Activated CD8-positive, alpha-beta T cell treated with anti-CD3 and anti-CD28 coated beads for 36 hours (primary cell): ENCODE measurements at regions not wholly inside any gene's neighbourhood (a gene's known extent, or its start where the extent isn't known, plus 50 kb on each side); places are given as distances from the start of the nearest gene placed in this dataset.

Source experiments
- ATAC-seq: fragments of 200-7000 bp; cut with Tn5 transposase; one replicate; pipeline ENCODE4 v1.10.0; 2021; ENCODE audit warnings: mild to moderate bottlenecking, moderate library complexity
- CTCF ChIA-PET: fragments of 350-600 bp; sonication (Branson Sonifier 250); formaldehyde crosslinking; loops from one replicate; lab custom pipeline; 2021; ENCODE audit warnings: antibody characterized with exemption; lab: Charles Lee
- POLR2A ChIA-PET: fragments of 350-600 bp; sonication (Branson Sonifier 250); formaldehyde crosslinking; loops from one replicate; lab custom pipeline; 2021; ENCODE audit warnings: antibody characterized with exemption; lab: Charles Lee
- DNase-seq: peaks from one replicate; pipeline ENCODE4 v3.0.0-alpha.2; 2020
- H3K27ac Mint-ChIP-seq: one replicate; pipeline ENCODE4 v1.8.0; 2021; ENCODE audit warnings: mild to moderate bottlenecking, mixed read lengths
- H3K27me3 Mint-ChIP-seq: one replicate; pipeline ENCODE4 v1.8.0; 2021; ENCODE audit warnings: mixed read lengths
- H3K36me3 Mint-ChIP-seq: one replicate; pipeline ENCODE4 v1.8.0; 2021; ENCODE audit warnings: low read depth, mixed read lengths
- H3K4me1 Mint-ChIP-seq: one replicate; pipeline ENCODE4 v1.8.0; 2021; ENCODE audit warnings: low read depth, mixed read lengths
- H3K4me3 Mint-ChIP-seq: one replicate; pipeline ENCODE4 v1.8.0; 2021; ENCODE audit warnings: mild to moderate bottlenecking, moderate library complexity, mixed read lengths
- H3K9me3 Mint-ChIP-seq: one replicate; pipeline ENCODE4 v1.8.0; 2021; ENCODE audit warnings: mixed read lengths
- intact Hi-C: fragments of 100-400 bp; cut with micrococcal nuclease; formaldehyde crosslinking; loops from one replicate; pipeline ENCODE4 v1.10.0; 2022
- TF ChIP-seq, protein P1 (sequence below): fragments of 200-600 bp; IDR thresholded peaks from one replicate; pipeline ENCODE4 v1.8.0; 2022; ENCODE audit warnings: antibody characterized with exemption, mild to moderate bottlenecking

- no peaks in the 10 kb centered on the region for H3K27me3 Mint-ChIP-seq
- TF ChIP-seq, protein P1, sequence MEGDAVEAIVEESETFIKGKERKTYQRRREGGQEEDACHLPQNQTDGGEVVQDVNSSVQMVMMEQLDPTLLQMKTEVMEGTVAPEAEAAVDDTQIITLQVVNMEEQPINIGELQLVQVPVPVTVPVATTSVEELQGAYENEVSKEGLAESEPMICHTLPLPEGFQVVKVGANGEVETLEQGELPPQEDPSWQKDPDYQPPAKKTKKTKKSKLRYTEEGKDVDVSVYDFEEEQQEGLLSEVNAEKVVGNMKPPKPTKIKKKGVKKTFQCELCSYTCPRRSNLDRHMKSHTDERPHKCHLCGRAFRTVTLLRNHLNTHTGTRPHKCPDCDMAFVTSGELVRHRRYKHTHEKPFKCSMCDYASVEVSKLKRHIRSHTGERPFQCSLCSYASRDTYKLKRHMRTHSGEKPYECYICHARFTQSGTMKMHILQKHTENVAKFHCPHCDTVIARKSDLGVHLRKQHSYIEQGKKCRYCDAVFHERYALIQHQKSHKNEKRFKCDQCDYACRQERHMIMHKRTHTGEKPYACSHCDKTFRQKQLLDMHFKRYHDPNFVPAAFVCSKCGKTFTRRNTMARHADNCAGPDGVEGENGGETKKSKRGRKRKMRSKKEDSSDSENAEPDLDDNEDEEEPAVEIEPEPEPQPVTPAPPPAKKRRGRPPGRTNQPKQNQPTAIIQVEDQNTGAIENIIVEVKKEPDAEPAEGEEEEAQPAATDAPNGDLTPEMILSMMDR = no peak
- POLR2A ChIA-PET = no interaction called here
These were observed 178.9 kb downstream of the LIG4 start for GRCh38 chr13:108036411-108036932.

DNA sequence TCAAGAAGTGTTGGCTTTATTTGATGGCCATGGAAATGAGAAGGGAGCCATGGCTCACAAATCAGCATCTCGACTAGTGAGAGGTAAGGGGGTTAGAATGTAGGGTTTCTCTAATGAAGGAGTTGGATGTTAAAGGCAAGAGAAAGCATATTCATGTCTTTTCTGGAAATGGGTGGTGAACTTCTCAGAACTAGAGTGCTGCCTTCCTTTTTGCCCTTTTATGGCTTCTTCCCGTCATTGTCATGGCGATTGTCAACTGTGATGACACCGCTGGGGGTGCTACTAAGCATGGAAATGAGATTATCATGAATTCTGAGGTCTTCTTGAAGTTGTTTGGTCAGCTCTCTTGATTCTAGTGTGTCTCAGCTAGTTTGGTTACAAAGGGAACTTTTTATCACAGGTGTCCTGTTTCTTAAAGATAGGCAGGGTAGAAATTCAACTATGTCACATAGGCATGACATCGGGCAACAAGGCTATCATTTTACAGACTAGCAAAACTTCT, 180.4 kb downstream of the LIG4 start:
- DNase-seq = no peak
- TF ChIP-seq, protein P1 = no peak
- intact Hi-C loops = no loop called here
- POLR2A ChIA-PET = no interaction called here
- Mint-ChIP-seq H3K9me3 (peaks cover 5% of the 10 kb centered on the region), H3K27ac (no peak overlapping the region), H3K4me3 (no peak overlapping the region), H3K27me3 (no peaks in the 10 kb centered on the region), H3K4me1 (peaks cover 2% of the 10 kb centered on the region), H3K36me3 (no peaks in the 10 kb centered on the region)
- no peak for ATAC-seq
- CTCF ChIA-PET = no interaction called here

More at GRCh38 chr13:108036411-108036932, 178.9 kb downstream of the LIG4 start:
- H3K36me3 Mint-ChIP-seq = no peaks in the 10 kb centered on the region
- peaks cover 5% of the 10 kb centered on the region for H3K9me3 Mint-ChIP-seq
- ATAC-seq (no peak), DNase-seq (no peak)
- intact Hi-C loops = no loop called here
- peaks cover 2% of the 10 kb centered on the region for H3K4me1 Mint-ChIP-seq
- CTCF ChIA-PET = no interaction called here
- no peak overlapping the region for H3K27ac Mint-ChIP-seq
- no peak overlapping the region for H3K4me3 Mint-ChIP-seq

- CTCF ChIA-PET = no interaction called here
- H3K36me3 Mint-ChIP-seq = no peaks in the 10 kb centered on the region
- no peak for ATAC-seq
- DNase-seq = no peak
- TF ChIP-seq, protein P1 = no peak
- no peak overlapping the region for H3K27ac Mint-ChIP-seq
- intact Hi-C loops = no loop called here
- no peak overlapping the region for H3K4me3 Mint-ChIP-seq
- H3K4me1 Mint-ChIP-seq = peaks cover 2% of the 10 kb centered on the region
- peaks cover 2% of the 10 kb centered on the region for H3K9me3 Mint-ChIP-seq
- POLR2A ChIA-PET = no interaction called here
- H3K27me3 Mint-ChIP-seq = no peaks in the 10 kb centered on the region
These were observed 181.3 kb downstream of the LIG4 start for GRCh38 chr13:108033800-108034707.

GRCh38 chr13:108031865-108032264, 183.5 kb downstream of the LIG4 start:
- no peaks in the 10 kb centered on the region for H3K27me3 Mint-ChIP-seq
- H3K9me3 Mint-ChIP-seq = peaks cover 2% of the 10 kb centered on the region
- ATAC-seq (no peak), DNase-seq (no peak)
- POLR2A ChIA-PET = no interaction called here
- CTCF ChIA-PET = no interaction called here
- intact Hi-C loops = no loop called here
- no peak overlapping the region for H3K4me3 Mint-ChIP-seq
- H3K36me3 Mint-ChIP-seq = no peaks in the 10 kb centered on the region
- TF ChIP-seq, protein P1 = no peak
- no peak overlapping the region for H3K27ac Mint-ChIP-seq
- peaks cover 2% of the 10 kb centered on the region for H3K4me1 Mint-ChIP-seq

DNA sequence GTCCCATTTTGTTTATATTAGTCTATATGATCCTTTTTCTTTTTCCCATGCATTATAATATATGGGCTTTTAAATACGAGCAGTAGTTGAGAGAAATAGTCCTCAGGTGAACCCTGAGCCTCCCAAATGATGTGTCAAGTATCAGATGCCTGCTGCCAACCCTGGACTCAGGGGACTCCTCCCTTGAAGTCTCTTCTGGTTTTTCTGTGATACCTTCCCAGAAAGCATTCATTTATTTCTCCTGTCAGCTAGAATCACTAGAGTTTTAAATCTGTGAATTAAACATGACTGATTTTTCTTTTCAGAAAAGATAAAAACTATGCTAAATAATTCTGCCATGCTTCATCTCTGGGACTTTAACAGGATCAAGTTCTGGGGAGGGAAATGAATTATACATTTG, 184.6 kb downstream of the LIG4 start:
- DNase-seq (no peak), ATAC-seq (no peak)
- Mint-ChIP-seq H3K27ac (no peak overlapping the region), H3K27me3 (no peaks in the 10 kb centered on the region), H3K4me1 (peaks cover 2% of the 10 kb centered on the region), H3K9me3 (peaks cover 2% of the 10 kb centered on the region), H3K4me3 (no peak overlapping the region), H3K36me3 (no peaks in the 10 kb centered on the region)
- ChIA-PET POLR2A (no interaction called here), CTCF (no interaction called here)
- intact Hi-C loops = no loop called here
- TF ChIP-seq, protein P1 = no peak
